ENCODE measurements at regions not wholly inside any gene's neighbourhood (a gene's known extent, or its start where the extent isn't known, plus 50 kb on each side); places are given as distances from the start of the nearest gene placed in this dataset.

DNA sequence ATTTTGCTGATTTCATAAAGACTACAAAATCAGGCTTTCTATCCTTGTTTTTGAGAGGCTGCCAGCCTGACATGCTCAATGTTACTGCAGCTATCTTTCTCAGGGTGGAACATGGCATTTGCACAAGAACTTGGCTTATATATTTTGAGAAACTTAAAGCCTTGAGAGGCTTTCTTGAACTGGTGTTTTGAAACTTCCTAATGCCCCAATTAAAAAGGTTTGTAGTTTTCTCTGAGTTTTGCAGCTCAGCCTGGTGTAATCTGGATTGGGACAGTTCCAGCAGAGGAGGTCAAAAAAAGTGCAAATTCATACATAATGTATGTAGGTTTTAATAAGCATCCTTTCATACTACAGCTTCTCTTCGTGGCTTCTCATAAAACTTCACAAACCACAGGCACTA, 223.4 kb downstream of the FAM76B start:
- TF ChIP-seq, protein P1, sequence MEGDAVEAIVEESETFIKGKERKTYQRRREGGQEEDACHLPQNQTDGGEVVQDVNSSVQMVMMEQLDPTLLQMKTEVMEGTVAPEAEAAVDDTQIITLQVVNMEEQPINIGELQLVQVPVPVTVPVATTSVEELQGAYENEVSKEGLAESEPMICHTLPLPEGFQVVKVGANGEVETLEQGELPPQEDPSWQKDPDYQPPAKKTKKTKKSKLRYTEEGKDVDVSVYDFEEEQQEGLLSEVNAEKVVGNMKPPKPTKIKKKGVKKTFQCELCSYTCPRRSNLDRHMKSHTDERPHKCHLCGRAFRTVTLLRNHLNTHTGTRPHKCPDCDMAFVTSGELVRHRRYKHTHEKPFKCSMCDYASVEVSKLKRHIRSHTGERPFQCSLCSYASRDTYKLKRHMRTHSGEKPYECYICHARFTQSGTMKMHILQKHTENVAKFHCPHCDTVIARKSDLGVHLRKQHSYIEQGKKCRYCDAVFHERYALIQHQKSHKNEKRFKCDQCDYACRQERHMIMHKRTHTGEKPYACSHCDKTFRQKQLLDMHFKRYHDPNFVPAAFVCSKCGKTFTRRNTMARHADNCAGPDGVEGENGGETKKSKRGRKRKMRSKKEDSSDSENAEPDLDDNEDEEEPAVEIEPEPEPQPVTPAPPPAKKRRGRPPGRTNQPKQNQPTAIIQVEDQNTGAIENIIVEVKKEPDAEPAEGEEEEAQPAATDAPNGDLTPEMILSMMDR (conservative IDR thresholded peaks at IDR 0.05; ENCODE audit: low read depth, low read length) = no peak
- no peak for TF ChIP-seq EZH2phosphoT487 (IDR thresholded peaks at IDR 0.05; ENCODE audit: borderline replicate concordance, low read length)
- TF ChIP-seq EZH2 (IDR thresholded peaks at IDR 0.05; ENCODE audit: low read length, unreplicated experiment) = no peak
